GM12873 (cell line): ENCODE measurements at regions not wholly inside any gene's neighbourhood (a gene's known extent, or its start where the extent isn't known, plus 50 kb on each side); places are given as distances from the start of the nearest gene placed in this dataset.

Source experiments
- CTCF ChIP-seq: IDR thresholded peaks from 2 replicates; pipeline ENCODE4 v1.5.1; 2012; ENCODE audit warnings: low read depth, mild to moderate bottlenecking, moderate library complexity, low read length, control low read depth; ENCODE audit not compliant: insufficient read depth; ENCODE audit errors: missing control alignments

GRCh38 chr6:49333345-49334125, 129.5 kb downstream of the MMUT start:
- no peak for TF ChIP-seq CTCF

- no peak for TF ChIP-seq CTCF
These were observed 130.3 kb downstream of the MMUT start for GRCh38 chr6:49332781-49333180.

- TF ChIP-seq CTCF: no peak
These were observed 133.9 kb downstream of the MMUT start for GRCh38 chr6:49329186-49329585.

- no peak for TF ChIP-seq CTCF
These were observed 134.9 kb downstream of the MMUT start for GRCh38 chr6:49328051-49328744.

- no peak for TF ChIP-seq CTCF
These were observed 135.5 kb downstream of the MMUT start for GRCh38 chr6:49327571-49327970.

- TF ChIP-seq CTCF: no peak
These were observed 136.0 kb downstream of the MMUT start for GRCh38 chr6:49327005-49327404.

GRCh38 chr6:49326347-49326746, 136.7 kb downstream of the MMUT start:
- TF ChIP-seq CTCF: no peak
